H1 (cell line): ENCODE measurements at regions not wholly inside any gene's neighbourhood (a gene's known extent, or its start where the extent isn't known, plus 50 kb on each side); places are given as distances from the start of the nearest gene placed in this dataset.

Experiments
- CTCF ChIA-PET: fragments of 300-600 bp; sonication (Branson Sonifier 250); formaldehyde crosslinking; loops from one replicate; lab custom pipeline; 2021; ENCODE audit not compliant: partially characterized antibody; lab: Charles Lee
- POLR2A ChIA-PET: fragments of 300-600 bp; sonication (Branson Sonifier 250); formaldehyde crosslinking; loops from one replicate; lab custom pipeline; 2021; ENCODE audit warnings: inconsistent platforms; ENCODE audit not compliant: partially characterized antibody; lab: Charles Lee
- DNase-seq, 2 experiments: peaks; one replicate each; pipeline versions ENCODE4 v3.0.0 to v3.0.0-alpha.2; 2010 to 2022; ENCODE audit warnings: low spot score in 2 of 2, low read depth in 1 of 2, mixed read lengths in 1 of 2
- FAIRE-seq: peaks from 2 replicates; lab custom pipeline; 2011; peaks lifted over from hg19 to GRCh38; lab: Jason Lieb, UNC
- H2AFZ ChIP-seq: 2 replicates; pipeline ENCODE4 v1.8.1; 2012; ENCODE audit warnings: low read length, inconsistent platforms
- H2AK5ac ChIP-seq: 2 replicates; pipeline ENCODE4 v1.6.1; 2013; ENCODE audit warnings: low read depth, low read length
- H2BK120ac ChIP-seq: replicated peaks from 2 replicates; pipeline ENCODE3; 2013; ENCODE audit warnings: low read depth, low read length, inconsistent platforms
- H2BK12ac ChIP-seq: 2 replicates; pipeline ENCODE4 v1.6.1; 2013; ENCODE audit warnings: low read depth, low read length
- H2BK15ac ChIP-seq: 2 replicates; pipeline ENCODE4 v1.6.1; 2013; ENCODE audit warnings: low read length
- H2BK20ac ChIP-seq: 2 replicates; pipeline ENCODE4 v1.6.1; 2013; ENCODE audit warnings: low read length
- H2BK5ac ChIP-seq: 2 replicates; pipeline ENCODE4 v1.6.1; 2013; ENCODE audit warnings: low read depth, low read length
- H3K14ac ChIP-seq: 2 replicates; pipeline ENCODE4 v1.6.1; 2013; ENCODE audit warnings: inconsistent platforms; ENCODE audit not compliant: insufficient read length
- H3K18ac ChIP-seq: 2 replicates; pipeline ENCODE4 v1.6.1; 2013; ENCODE audit warnings: low read length; ENCODE audit errors: extremely low read depth
- H3K23ac ChIP-seq: 2 replicates; pipeline ENCODE4 v1.6.1; 2013; ENCODE audit warnings: inconsistent platforms; ENCODE audit not compliant: insufficient read length
- H3K23me2 ChIP-seq: 2 replicates; pipeline ENCODE4 v1.6.1; 2013; ENCODE audit warnings: low read depth, low read length
- H3K27ac ChIP-seq: 2 replicates; pipeline ENCODE4 v1.6.1; 2011; ENCODE audit warnings: low read depth, low read length, inconsistent platforms
- H3K27me3 ChIP-seq, 4 experiments: replicated peaks in 1 of 4; 1 replicate in 1 of 4; 2 replicates in 3 of 4; pipeline versions ENCODE4 v1.6.1 to v1.8.1; 2011 to 2013; ENCODE audit warnings: low read length in 3 of 4, mild to moderate bottlenecking in 3 of 4, inconsistent platforms in 2 of 4, mixed read lengths in 2 of 4, moderate library complexity in 1 of 4; ENCODE audit not compliant: control insufficient read depth in 3 of 4, insufficient read depth in 3 of 4; ENCODE audit errors: extremely low read depth in 1 of 4
- H3K36me3 ChIP-seq, 4 experiments: 2 replicates each; pipeline versions ENCODE4 v1.6.1 to v1.8.1; 2011 to 2013; ENCODE audit warnings: mild to moderate bottlenecking in 4 of 4, low read length in 3 of 4, moderate library complexity in 2 of 4, control low read depth in 1 of 4, inconsistent platforms in 1 of 4; ENCODE audit not compliant: insufficient read depth in 4 of 4, control insufficient read depth in 2 of 4
- H3K4ac ChIP-seq: replicated peaks from 2 replicates; pipeline ENCODE3; 2013; ENCODE audit warnings: low read length, low read depth, mixed read lengths, inconsistent platforms; ENCODE audit not compliant: insufficient read length
- H3K4me1 ChIP-seq, 4 experiments: replicated peaks in 1 of 4; 1 replicate in 1 of 4; 2 replicates in 3 of 4; pipeline versions ENCODE4 v1.6.1 to v1.8.1; 2011 to 2013; ENCODE audit warnings: low read length in 3 of 4, inconsistent platforms in 2 of 4, mixed read lengths in 1 of 4; ENCODE audit not compliant: insufficient read depth in 4 of 4, control insufficient read depth in 3 of 4
- H3K4me2 ChIP-seq, 2 experiments: 2 replicates each; pipeline versions ENCODE4 v1.6.1 to v1.8.1; 2011 to 2013; ENCODE audit warnings: low read depth in 2 of 2, low read length in 2 of 2, control low read depth in 1 of 2, inconsistent platforms in 1 of 2, mild to moderate bottlenecking in 1 of 2; ENCODE audit not compliant: insufficient read depth in 1 of 2
- H3K4me3 ChIP-seq, 4 experiments: fragments of 200-600, 300-600 bp in 1 of 4; sonication (generic), shearing (Covaris generic), sonication (Bioruptor Twin) in 1 of 4; 2 replicates each; pipeline versions ENCODE4 v1.5.1 to v1.8.1; 2011 to 2016; ENCODE audit warnings: low read length in 4 of 4, low read depth in 3 of 4, control low read depth in 2 of 4, inconsistent platforms in 2 of 4, mild to moderate bottlenecking in 2 of 4, mixed read lengths in 1 of 4, moderate library complexity in 1 of 4; ENCODE audit not compliant: insufficient read depth in 2 of 4; ENCODE audit errors: extremely low read depth in 1 of 4
- H3K56ac ChIP-seq: replicated peaks from 2 replicates; pipeline ENCODE3; 2013; ENCODE audit warnings: low read depth, mild to moderate bottlenecking, mixed read lengths, low read length, inconsistent platforms; ENCODE audit not compliant: insufficient read length
- H3K79me1 ChIP-seq: 2 replicates; pipeline ENCODE4 v1.6.1; 2013; ENCODE audit warnings: low read depth, low read length, control low read depth
- H3K79me2 ChIP-seq, 2 experiments: 2 replicates each; pipeline versions ENCODE4 v1.6.1 to v1.8.1; 2012 to 2013; ENCODE audit warnings: low read length in 2 of 2, mild to moderate bottlenecking in 2 of 2, inconsistent platforms in 1 of 2; ENCODE audit not compliant: insufficient read depth in 2 of 2, control insufficient read depth in 1 of 2
- H3K9ac ChIP-seq, 4 experiments: replicated peaks in 1 of 4; 1 replicate in 1 of 4; 2 replicates in 3 of 4; pipeline versions ENCODE4 v1.6.1 to v1.8.1; 2011 to 2013; ENCODE audit warnings: low read depth in 3 of 4, low read length in 3 of 4, control low read depth in 2 of 4, mild to moderate bottlenecking in 2 of 4, moderate library complexity in 2 of 4, inconsistent platforms in 1 of 4; ENCODE audit errors: extremely low read depth in 1 of 4
- H3K9me3 ChIP-seq, 2 experiments: 2 replicates each; pipeline versions ENCODE4 v1.6.1 to v1.8.1; 2012 to 2013; ENCODE audit warnings: mild to moderate bottlenecking in 2 of 2, moderate library complexity in 2 of 2, control low read depth in 1 of 2, inconsistent platforms in 1 of 2, low read depth in 1 of 2, low read length in 1 of 2, mixed read lengths in 1 of 2; ENCODE audit not compliant: insufficient read depth in 2 of 2
- H4K20me1 ChIP-seq, 2 experiments: replicated peaks in 1 of 2; 2 replicates each; pipeline versions ENCODE3 to v1.8.1; 2011 to 2013; ENCODE audit warnings: inconsistent platforms in 2 of 2, low read length in 2 of 2, mild to moderate bottlenecking in 1 of 2; ENCODE audit not compliant: insufficient read depth in 2 of 2, control insufficient read depth in 1 of 2
- H4K5ac ChIP-seq: 2 replicates; pipeline ENCODE4 v1.6.1; 2013; ENCODE audit warnings: low read length, low read depth, mixed read lengths, inconsistent platforms; ENCODE audit not compliant: insufficient read length
- H4K8ac ChIP-seq: 2 replicates; pipeline ENCODE4 v1.8.0; 2013; ENCODE audit warnings: mild to moderate bottlenecking, moderate library complexity, low read length, inconsistent platforms; ENCODE audit not compliant: insufficient read depth; ENCODE audit errors: extremely low read depth
- H4K91ac ChIP-seq: replicated peaks from 2 replicates; pipeline ENCODE3; 2013; ENCODE audit warnings: low read length, mixed read lengths, inconsistent platforms; ENCODE audit not compliant: insufficient read length
- CHD1 ChIP-seq: IDR thresholded peaks from 2 replicates; pipeline ENCODE4 v1.6.1; 2012; ENCODE audit warnings: low read depth, low read length, improper control_type of control experiment
- GABPA ChIP-seq: IDR thresholded peaks from 2 replicates; pipeline ENCODE4 v1.6.1; 2011; ENCODE audit warnings: mild to moderate bottlenecking, low read length, moderate library complexity, borderline replicate concordance; ENCODE audit not compliant: insufficient read depth
- HDAC6 ChIP-seq: IDR thresholded peaks from one replicate; pipeline ENCODE4 v1.7.1; 2012; ENCODE audit warnings: low read depth, mild to moderate bottlenecking, inconsistent platforms, low read length, moderate library complexity
- NANOG ChIP-seq: IDR thresholded peaks from 2 replicates; pipeline ENCODE4 v1.6.1; 2011; ENCODE audit warnings: low read length, low read depth, mild to moderate bottlenecking, inconsistent platforms; ENCODE audit not compliant: insufficient read depth, poor library complexity, severe bottlenecking
- NRF1 ChIP-seq: IDR thresholded peaks from 2 replicates; pipeline ENCODE4 v1.6.1; 2011; ENCODE audit warnings: mild to moderate bottlenecking, low read depth, low read length, improper control_type of control experiment
- POLR2AphosphoS5 ChIP-seq: IDR thresholded peaks from 2 replicates; pipeline ENCODE4 v1.6.1; 2011; ENCODE audit warnings: low read depth, low read length
- SIRT6 ChIP-seq: IDR thresholded peaks from one replicate; pipeline ENCODE4 v1.7.1; 2012; ENCODE audit warnings: low read length, inconsistent platforms
- SP2 ChIP-seq: IDR thresholded peaks from 2 replicates; pipeline ENCODE4 v1.6.1; 2012; ENCODE audit warnings: mild to moderate bottlenecking, low read length, inconsistent platforms
- TAF1 ChIP-seq: IDR thresholded peaks from 2 replicates; pipeline ENCODE4 v1.6.1; 2011; ENCODE audit warnings: mild to moderate bottlenecking, low read depth, low read length
- WGBS, 2 experiments: shearing (Covaris generic) in 1 of 2; methylation state at CpG; one replicate each; pipeline versions ENCODE4 v1.1.6 to v1.1.7; 2013 to 2015; ENCODE audit warnings: low lambda C conversion rate in 2 of 2, mixed read lengths in 2 of 2, inconsistent platforms in 1 of 2, low coverage in 1 of 2, missing lambda C conversion rate in 1 of 2; ENCODE audit not compliant: insufficient replicate concordance in 2 of 2, insufficient coverage in 1 of 2, insufficient read length in 1 of 2; ENCODE audit errors: extremely low coverage in 1 of 2, missing lambda C conversion rate in 1 of 2; 5-methylcytosine and 5-hydroxymethylcytosine counted together

GRCh38 chr5:118728191-118728590 is 260.2 kb downstream of the DTWD2 start:
- WGBS, 2 experiments: 78% methylated on average over 2 of the region's 2 CpGs; no CpG with 5 or more reads in 1 of the 2 experiments
- H4K5ac ChIP-seq: no peak overlapping the region
- TF ChIP-seq NANOG: no peak
- TF ChIP-seq HDAC6: no peak
- no peak for TF ChIP-seq TAF1
- TF ChIP-seq NRF1: no peak
- no peak for TF ChIP-seq SP2
- TF ChIP-seq CHD1: no peak
- no peak for TF ChIP-seq SIRT6
- TF ChIP-seq GABPA: no peak
- no peak for TF ChIP-seq POLR2AphosphoS5
- no peak overlapping the region for H2BK20ac ChIP-seq
- H2BK120ac ChIP-seq: no peak overlapping the region
- H3K23me2 ChIP-seq: no peaks in the 10 kb centered on the region
- H3K27ac ChIP-seq: no peak overlapping the region
- DNase-seq: no peak
- no peak overlapping the region for H3K14ac ChIP-seq
- H3K36me3 ChIP-seq: no peaks in the 10 kb centered on the region
- no peaks in the 10 kb centered on the region; a peak in 1 of 7 replicates for H3K4me1 ChIP-seq
- no peak overlapping the region for H3K18ac ChIP-seq
- H2AFZ ChIP-seq: 0 out of 2 replicates have a peak overlapping the region, but pooled peaks have one; percentile 24
- H3K79me1 ChIP-seq: no peaks in the 10 kb centered on the region
- no peak overlapping the region for H3K4ac ChIP-seq
- no peaks in the 10 kb centered on the region for H4K20me1 ChIP-seq
- H4K91ac ChIP-seq: no peak overlapping the region
- no peak overlapping the region for H2AK5ac ChIP-seq
- no peak overlapping the region for H3K4me2 ChIP-seq
- no peak overlapping the region for H2BK15ac ChIP-seq
- no peak overlapping the region for H2BK5ac ChIP-seq
- H3K56ac ChIP-seq: no peak overlapping the region
- no peak overlapping the region for H3K23ac ChIP-seq
- no peak for FAIRE-seq
- H3K27me3 ChIP-seq: no peaks in the 10 kb centered on the region
- CTCF ChIA-PET: no interaction called here
- no peak overlapping the region for H3K9ac ChIP-seq
- POLR2A ChIA-PET: interaction anchor here (0.5 kb wide), 1 partner anchor 21 kb away, joined by 3 read pairs; no protein-coding TSS in a partner anchor
- H2BK12ac ChIP-seq: no peak overlapping the region
- H3K4me3 ChIP-seq: no peak overlapping the region
- no peaks in the 10 kb centered on the region for H3K9me3 ChIP-seq
- no peaks in the 10 kb centered on the region for H3K79me2 ChIP-seq
- H4K8ac ChIP-seq: no peak overlapping the region
